AG10803 (cell line): ENCODE measurements at regions not wholly inside any gene's neighbourhood (a gene's known extent, or its start where the extent isn't known, plus 50 kb on each side); places are given as distances from the start of the nearest gene placed in this dataset.

Experiments used
- DNase-seq: peaks from one replicate; pipeline ENCODE4 v3.0.0; 2010; ENCODE audit warnings: low read depth
- H3K4me3 ChIP-seq: 2 replicates; pipeline ENCODE4 v1.5.1; 2011; ENCODE audit warnings: mild to moderate bottlenecking, low read length, control low read depth
- TF ChIP-seq, protein P1 (sequence below): conservative IDR thresholded peaks from 2 replicates; pipeline ENCODE4 v1.5.1; 2011; ENCODE audit warnings: mild to moderate bottlenecking, low read length, control low read depth, inconsistent platforms

GRCh38 chr17:72576289-72576759, 455.5 kb downstream of the SOX9 start:
- no peak for DNase-seq
- TF ChIP-seq, protein P1, sequence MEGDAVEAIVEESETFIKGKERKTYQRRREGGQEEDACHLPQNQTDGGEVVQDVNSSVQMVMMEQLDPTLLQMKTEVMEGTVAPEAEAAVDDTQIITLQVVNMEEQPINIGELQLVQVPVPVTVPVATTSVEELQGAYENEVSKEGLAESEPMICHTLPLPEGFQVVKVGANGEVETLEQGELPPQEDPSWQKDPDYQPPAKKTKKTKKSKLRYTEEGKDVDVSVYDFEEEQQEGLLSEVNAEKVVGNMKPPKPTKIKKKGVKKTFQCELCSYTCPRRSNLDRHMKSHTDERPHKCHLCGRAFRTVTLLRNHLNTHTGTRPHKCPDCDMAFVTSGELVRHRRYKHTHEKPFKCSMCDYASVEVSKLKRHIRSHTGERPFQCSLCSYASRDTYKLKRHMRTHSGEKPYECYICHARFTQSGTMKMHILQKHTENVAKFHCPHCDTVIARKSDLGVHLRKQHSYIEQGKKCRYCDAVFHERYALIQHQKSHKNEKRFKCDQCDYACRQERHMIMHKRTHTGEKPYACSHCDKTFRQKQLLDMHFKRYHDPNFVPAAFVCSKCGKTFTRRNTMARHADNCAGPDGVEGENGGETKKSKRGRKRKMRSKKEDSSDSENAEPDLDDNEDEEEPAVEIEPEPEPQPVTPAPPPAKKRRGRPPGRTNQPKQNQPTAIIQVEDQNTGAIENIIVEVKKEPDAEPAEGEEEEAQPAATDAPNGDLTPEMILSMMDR, result no peak
- no peak overlapping the region for H3K4me3 ChIP-seq

GRCh38 chr17:72578817-72579470, 458.1 kb downstream of the SOX9 start:
- H3K4me3 ChIP-seq, result no peak overlapping the region
- TF ChIP-seq, protein P1, result no peak

GRCh38 chr17:72579990-72580320, 459.1 kb downstream of the SOX9 start:
- TF ChIP-seq, protein P1, result no peak
- H3K4me3 ChIP-seq, result no peak overlapping the region
- no peak for DNase-seq

More at GRCh38 chr17:72578817-72579470, 458.1 kb downstream of the SOX9 start:
- no peak for DNase-seq

GRCh38 chr17:72580321-72581127, 459.7 kb downstream of the SOX9 start:
- DNase-seq, result no peak
- no peak overlapping the region for H3K4me3 ChIP-seq
- TF ChIP-seq, protein P1, result no peak

GRCh38 chr17:72587156-72587555, 466.3 kb downstream of the SOX9 start:
- no peak for DNase-seq
- TF ChIP-seq, protein P1, result no peak
- H3K4me3 ChIP-seq, result no peak overlapping the region

DNA sequence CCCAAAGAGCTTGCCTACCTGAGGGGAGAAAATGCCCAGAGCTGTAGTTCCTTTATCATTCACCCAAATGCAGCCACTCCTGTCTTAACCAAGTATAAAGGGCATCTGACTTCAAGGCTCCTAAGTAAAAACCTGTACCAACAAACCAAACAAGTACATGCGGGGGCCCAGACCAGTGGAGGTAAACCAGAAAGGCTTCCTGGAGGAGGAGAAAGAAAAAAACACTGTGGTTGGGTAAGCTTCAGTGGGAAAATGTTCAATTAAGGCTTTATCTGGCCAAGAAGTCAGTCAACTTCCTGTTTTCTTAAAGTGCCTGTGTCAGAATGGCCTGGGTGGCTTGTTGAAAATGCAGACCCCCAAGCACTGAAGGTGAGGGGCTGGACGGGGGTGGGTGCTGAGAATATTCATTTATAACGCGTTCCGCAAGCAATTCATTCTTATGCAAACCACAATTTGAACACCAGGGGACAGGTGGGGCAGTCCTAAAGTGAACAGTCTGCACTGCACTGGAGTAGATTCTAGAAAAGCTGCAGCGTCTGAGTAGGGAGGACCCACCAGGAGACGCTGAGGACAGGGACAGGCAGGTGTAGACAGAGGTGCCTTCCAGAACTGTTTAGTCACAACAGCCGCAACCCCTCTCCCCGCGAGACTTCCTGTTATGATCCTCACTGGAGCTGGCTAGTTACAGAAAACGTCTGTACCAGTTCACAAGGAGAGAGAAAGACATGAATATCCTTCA, 467.1 kb downstream of the SOX9 start:
- H3K4me3 ChIP-seq, result no peak overlapping the region
- DNase-seq, result no peak
- TF ChIP-seq, protein P1, result 0 out of 2 replicates have a peak, but pooled peaks have one; percentile 7
